ENCODE measurements at regions not wholly inside any gene's neighbourhood (a gene's known extent, or its start where the extent isn't known, plus 50 kb on each side); places are given as distances from the start of the nearest gene placed in this dataset.

DNA sequence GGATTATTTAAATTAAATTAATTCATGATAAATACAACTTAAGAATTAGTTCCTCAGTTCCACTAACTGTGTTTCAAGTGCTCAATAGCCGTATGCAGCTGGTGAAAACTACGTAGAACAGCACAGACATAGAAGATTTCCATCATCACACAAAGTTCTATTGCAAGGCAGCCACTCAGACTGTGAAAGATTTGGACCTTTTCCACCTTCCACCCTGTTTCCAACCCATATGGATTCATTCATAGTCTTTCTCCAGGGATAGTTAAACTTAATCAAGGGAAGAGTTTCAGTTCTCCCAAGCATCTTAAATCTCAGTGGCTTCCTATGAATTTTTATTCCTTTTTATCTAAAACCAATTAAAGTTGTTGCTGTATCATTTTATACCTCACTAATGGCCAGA, 2030.8 kb downstream of the SUCLG1 start:
- Histone ChIP-seq H3K27me3 (ENCODE audit: control insufficient read depth, insufficient read depth, low read length) (no peaks in the 10 kb centered on the region), H3K79me2 (ENCODE audit: control insufficient read depth, insufficient read depth, low read length) (no peaks in the 10 kb centered on the region), H3K36me3 (ENCODE audit: control insufficient read depth, insufficient read depth, low read length) (no peaks in the 10 kb centered on the region), H2AFZ (ENCODE audit: low read length) (no peak overlapping the region), H3K4me3 (replicated peaks in 1 of 4; ENCODE audit: control extremely low read depth in 1 of 4, insufficient read depth in 1 of 4, low read depth in 3 of 4, low read length in 4 of 4) (no peak overlapping the region), H3K9ac (ENCODE audit: insufficient read depth, low read length) (no peak overlapping the region), H3K9me3 (ENCODE audit: control insufficient read depth, insufficient read depth, low read depth, low read length) (no peaks in the 10 kb centered on the region), H4K20me1 (ENCODE audit: control insufficient read depth, extremely low read depth, insufficient read depth, low read length) (no peaks in the 10 kb centered on the region), H3K27ac (ENCODE audit: insufficient read depth, low read length) (no peak overlapping the region), H3K4me1 (ENCODE audit: control insufficient read depth, extremely low read depth, insufficient read depth, low read length) (no peaks in the 10 kb centered on the region), H3K4me2 (ENCODE audit: extremely low read depth, insufficient read depth, low read length) (no peak overlapping the region)
- TF ChIP-seq EZH2 (IDR thresholded peaks at IDR 0.05; ENCODE audit: low read length, missing control alignments) = no peak
- TF ChIP-seq, protein P1, sequence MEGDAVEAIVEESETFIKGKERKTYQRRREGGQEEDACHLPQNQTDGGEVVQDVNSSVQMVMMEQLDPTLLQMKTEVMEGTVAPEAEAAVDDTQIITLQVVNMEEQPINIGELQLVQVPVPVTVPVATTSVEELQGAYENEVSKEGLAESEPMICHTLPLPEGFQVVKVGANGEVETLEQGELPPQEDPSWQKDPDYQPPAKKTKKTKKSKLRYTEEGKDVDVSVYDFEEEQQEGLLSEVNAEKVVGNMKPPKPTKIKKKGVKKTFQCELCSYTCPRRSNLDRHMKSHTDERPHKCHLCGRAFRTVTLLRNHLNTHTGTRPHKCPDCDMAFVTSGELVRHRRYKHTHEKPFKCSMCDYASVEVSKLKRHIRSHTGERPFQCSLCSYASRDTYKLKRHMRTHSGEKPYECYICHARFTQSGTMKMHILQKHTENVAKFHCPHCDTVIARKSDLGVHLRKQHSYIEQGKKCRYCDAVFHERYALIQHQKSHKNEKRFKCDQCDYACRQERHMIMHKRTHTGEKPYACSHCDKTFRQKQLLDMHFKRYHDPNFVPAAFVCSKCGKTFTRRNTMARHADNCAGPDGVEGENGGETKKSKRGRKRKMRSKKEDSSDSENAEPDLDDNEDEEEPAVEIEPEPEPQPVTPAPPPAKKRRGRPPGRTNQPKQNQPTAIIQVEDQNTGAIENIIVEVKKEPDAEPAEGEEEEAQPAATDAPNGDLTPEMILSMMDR (conservative IDR thresholded peaks at IDR 0.05 in 1 of 2, IDR thresholded peaks at IDR 0.05 in 1 of 2; ENCODE audit: low read depth in 1 of 2, low read length in 2 of 2) = no peak
- DNase-seq (ENCODE audit: low read depth in 2 of 2) = no peak

DNA sequence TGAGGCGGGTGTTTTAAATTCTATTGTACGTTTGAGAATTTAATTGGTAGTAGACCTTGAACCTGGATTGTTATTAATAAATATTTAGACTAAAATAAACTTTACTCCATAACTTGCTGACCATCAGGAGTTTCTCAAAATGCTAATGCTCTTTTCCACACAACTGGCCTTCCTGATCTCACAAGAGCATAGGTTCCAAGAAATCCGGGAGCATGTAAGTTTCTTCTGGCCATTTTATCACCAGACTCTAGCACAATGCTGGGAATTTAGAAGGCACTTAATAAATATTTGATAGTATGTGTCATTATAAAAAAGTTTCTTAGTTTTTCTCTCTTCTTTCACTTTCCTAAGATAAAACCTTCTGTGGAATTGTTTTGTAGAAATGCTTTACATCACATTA, 2047.1 kb downstream of the SUCLG1 start:
- no peaks in the 10 kb centered on the region for H3K27me3 ChIP-seq (ENCODE audit: control insufficient read depth, insufficient read depth, low read length)
- TF ChIP-seq, protein P1 (conservative IDR thresholded peaks at IDR 0.05 in 1 of 2, IDR thresholded peaks at IDR 0.05 in 1 of 2; ENCODE audit: low read depth in 1 of 2, low read length in 2 of 2) = no peak
- no peak for TF ChIP-seq EZH2 (IDR thresholded peaks at IDR 0.05; ENCODE audit: low read length, missing control alignments)

GRCh38 chr2:82411071-82411470, 2048.0 kb downstream of the SUCLG1 start:
- Histone ChIP-seq H3K4me3 (replicated peaks in 1 of 4; ENCODE audit: control extremely low read depth in 1 of 4, insufficient read depth in 1 of 4, low read depth in 3 of 4, low read length in 4 of 4) (peak overlapping the region in 1 of 4 experiments; percentile 38), H2AFZ (ENCODE audit: low read length) (no peak overlapping the region), H3K79me2 (ENCODE audit: control insufficient read depth, insufficient read depth, low read length) (no peaks in the 10 kb centered on the region), H3K27me3 (ENCODE audit: control insufficient read depth, insufficient read depth, low read length) (no peaks in the 10 kb centered on the region), H3K4me1 (ENCODE audit: control insufficient read depth, extremely low read depth, insufficient read depth, low read length) (no peaks in the 10 kb centered on the region), H4K20me1 (ENCODE audit: control insufficient read depth, extremely low read depth, insufficient read depth, low read length) (no peaks in the 10 kb centered on the region), H3K36me3 (ENCODE audit: control insufficient read depth, insufficient read depth, low read length) (no peaks in the 10 kb centered on the region), H3K27ac (ENCODE audit: insufficient read depth, low read length) (no peak overlapping the region), H3K9me3 (ENCODE audit: control insufficient read depth, insufficient read depth, low read depth, low read length) (no peaks in the 10 kb centered on the region), H3K4me2 (ENCODE audit: extremely low read depth, insufficient read depth, low read length) (no peak overlapping the region), H3K9ac (ENCODE audit: insufficient read depth, low read length) (no peak overlapping the region)
- TF ChIP-seq EZH2 (IDR thresholded peaks at IDR 0.05; ENCODE audit: low read length, missing control alignments) = no peak
- TF ChIP-seq, protein P1 (conservative IDR thresholded peaks at IDR 0.05 in 1 of 2, IDR thresholded peaks at IDR 0.05 in 1 of 2; ENCODE audit: low read depth in 1 of 2, low read length in 2 of 2) = no peak
- DNase-seq (ENCODE audit: low read depth in 2 of 2) = peak in 1 of 2 donors; percentile 37

More for the DNA sequence above, 2047.1 kb downstream of the SUCLG1 start:
- Histone ChIP-seq H3K9ac (ENCODE audit: insufficient read depth, low read length) (no peak overlapping the region), H4K20me1 (ENCODE audit: control insufficient read depth, extremely low read depth, insufficient read depth, low read length) (no peaks in the 10 kb centered on the region), H3K27ac (ENCODE audit: insufficient read depth, low read length) (no peak overlapping the region), H3K4me3 (replicated peaks in 1 of 4; ENCODE audit: control extremely low read depth in 1 of 4, insufficient read depth in 1 of 4, low read depth in 3 of 4, low read length in 4 of 4) (no peak overlapping the region), H2AFZ (ENCODE audit: low read length) (no peak overlapping the region), H3K9me3 (ENCODE audit: control insufficient read depth, insufficient read depth, low read depth, low read length) (no peaks in the 10 kb centered on the region), H3K4me1 (ENCODE audit: control insufficient read depth, extremely low read depth, insufficient read depth, low read length) (no peaks in the 10 kb centered on the region), H3K4me2 (ENCODE audit: extremely low read depth, insufficient read depth, low read length) (no peak overlapping the region), H3K79me2 (ENCODE audit: control insufficient read depth, insufficient read depth, low read length) (no peaks in the 10 kb centered on the region), H3K36me3 (ENCODE audit: control insufficient read depth, insufficient read depth, low read length) (no peaks in the 10 kb centered on the region)
- no peak for DNase-seq (ENCODE audit: low read depth in 2 of 2)

Measured in fibroblast of lung (primary cell).